Activated T-cell treated with anti-CD3 and anti-CD28 coated beads, Interleukin-2, amount 50 U/mL, for 72 hours (primary cell): ENCODE measurements at regions not wholly inside any gene's neighbourhood (a gene's known extent, or its start where the extent isn't known, plus 50 kb on each side); places are given as distances from the start of the nearest gene placed in this dataset.

Source experiments
- ATAC-seq, 2 donors: fragments of 150-1000 bp; cut with Tn5 transposase; replicated peaks in 1 of 2; 2 replicates each; pipeline ENCODE4 v1.10.0; 2021; ENCODE audit warnings: moderate library complexity in 2 of 2, mild to moderate bottlenecking in 1 of 2
- DNase-seq, 2 donors: peaks; one replicate each; pipeline ENCODE4 v3.0.0; 2021 to 2022; ENCODE audit warnings: mixed read lengths in 1 of 2
- H3K27ac Mint-ChIP-seq: one replicate; pipeline ENCODE4 v1.8.0; 2022; ENCODE audit warnings: mild to moderate bottlenecking, moderate library complexity, mixed read lengths
- H3K27me3 Mint-ChIP-seq: one replicate; pipeline ENCODE4 v1.8.0; 2022; ENCODE audit warnings: low read depth, mixed read lengths
- H3K36me3 Mint-ChIP-seq, 2 donors: one replicate each; pipeline ENCODE4 v1.8.0; 2022; ENCODE audit warnings: mixed read lengths in 2 of 2, mild to moderate bottlenecking in 1 of 2; ENCODE audit not compliant: insufficient read depth in 2 of 2
- H3K4me1 Mint-ChIP-seq: one replicate; pipeline ENCODE4 v1.8.0; 2022; ENCODE audit warnings: low read depth, mixed read lengths
- H3K4me3 Mint-ChIP-seq, 2 donors: one replicate each; pipeline ENCODE4 v1.8.0; 2022; ENCODE audit warnings: mild to moderate bottlenecking in 2 of 2, mixed read lengths in 2 of 2, moderate library complexity in 2 of 2
- H3K9me3 Mint-ChIP-seq, 2 donors: one replicate each; pipeline ENCODE4 v1.8.0; 2022; ENCODE audit warnings: mixed read lengths in 2 of 2

DNA sequence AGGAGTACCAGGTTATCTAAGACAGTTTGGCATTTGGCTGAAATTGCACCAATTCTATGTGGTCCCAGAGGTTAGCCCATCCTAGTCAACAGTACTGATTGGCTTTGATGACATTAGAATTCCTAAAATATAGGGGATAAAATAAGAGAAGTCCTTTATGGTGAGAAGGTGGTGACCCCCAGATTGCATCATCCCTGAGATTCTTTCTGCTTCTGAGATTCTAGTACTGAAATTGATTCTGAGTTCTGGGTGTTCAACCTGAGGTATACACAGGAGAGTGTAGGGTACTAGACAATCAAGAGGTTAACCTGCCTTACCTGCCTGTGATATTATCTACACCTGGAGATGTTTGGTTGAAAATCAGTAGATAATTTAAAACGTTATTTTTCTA is 140.9 kb upstream of the MRPS22 start:
- Mint-ChIP-seq H3K27me3 (peaks cover 5% of the 10 kb centered on the region), H3K27ac (no peak overlapping the region), H3K36me3 (no peaks in the 10 kb centered on the region), H3K4me3 (no peak overlapping the region), H3K4me1 (no peaks in the 10 kb centered on the region), H3K9me3 (no peaks in the 10 kb centered on the region)
- DNase-seq (no peak), ATAC-seq (no peak)

DNA sequence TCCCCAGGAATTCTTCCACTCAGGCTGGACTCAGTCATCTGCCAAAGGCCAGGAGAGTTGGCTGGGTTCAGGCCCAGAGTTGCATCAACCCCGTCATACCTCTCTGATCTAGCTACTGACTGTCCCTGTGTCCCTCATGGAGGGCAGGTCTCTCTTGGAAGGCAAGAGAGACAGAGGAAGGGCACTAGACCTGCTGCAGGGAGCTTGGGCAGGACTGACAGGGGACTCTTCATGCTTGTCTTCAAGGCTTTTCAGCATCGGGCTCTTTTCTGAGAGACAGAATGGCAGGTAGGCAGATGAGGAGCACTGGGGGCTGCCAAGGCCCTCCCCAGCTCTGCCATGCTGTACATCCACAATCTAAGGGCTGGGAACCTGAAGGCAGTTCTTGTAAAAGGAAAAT is 140.1 kb upstream of the MRPS22 start:
- DNase-seq (no peak), ATAC-seq (no peak)
- no peaks in the 10 kb centered on the region for H3K4me1 Mint-ChIP-seq
- H3K36me3 Mint-ChIP-seq = no peaks in the 10 kb centered on the region
- H3K27ac Mint-ChIP-seq = no peak overlapping the region
- H3K4me3 Mint-ChIP-seq = no peak overlapping the region
- no peaks in the 10 kb centered on the region for H3K9me3 Mint-ChIP-seq
- no peaks in the 10 kb centered on the region for H3K27me3 Mint-ChIP-seq

DNA sequence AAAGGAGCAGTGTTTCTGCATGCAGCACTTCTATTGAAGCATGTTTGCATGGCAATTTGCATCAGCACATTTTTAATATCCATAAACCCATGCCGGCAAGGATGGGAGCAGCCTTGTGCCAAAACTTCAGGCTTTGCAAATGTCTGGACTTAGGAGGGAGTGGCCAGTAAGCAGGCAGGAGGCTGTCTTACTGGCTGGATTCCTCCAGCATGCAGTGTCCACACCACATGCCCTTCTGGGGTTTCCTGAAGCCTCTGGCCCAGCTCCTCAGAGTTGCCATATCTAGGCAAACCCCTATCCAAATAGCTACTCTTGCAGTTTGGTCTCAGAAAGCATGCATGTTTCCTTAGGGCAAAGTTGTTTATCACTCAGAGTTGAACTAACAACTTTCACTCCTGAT is 139.1 kb upstream of the MRPS22 start:
- Mint-ChIP-seq H3K4me1 (no peaks in the 10 kb centered on the region), H3K36me3 (no peaks in the 10 kb centered on the region), H3K27ac (no peak overlapping the region), H3K9me3 (no peaks in the 10 kb centered on the region), H3K4me3 (no peak overlapping the region), H3K27me3 (no peaks in the 10 kb centered on the region)
- ATAC-seq (no peak), DNase-seq (no peak)

DNA sequence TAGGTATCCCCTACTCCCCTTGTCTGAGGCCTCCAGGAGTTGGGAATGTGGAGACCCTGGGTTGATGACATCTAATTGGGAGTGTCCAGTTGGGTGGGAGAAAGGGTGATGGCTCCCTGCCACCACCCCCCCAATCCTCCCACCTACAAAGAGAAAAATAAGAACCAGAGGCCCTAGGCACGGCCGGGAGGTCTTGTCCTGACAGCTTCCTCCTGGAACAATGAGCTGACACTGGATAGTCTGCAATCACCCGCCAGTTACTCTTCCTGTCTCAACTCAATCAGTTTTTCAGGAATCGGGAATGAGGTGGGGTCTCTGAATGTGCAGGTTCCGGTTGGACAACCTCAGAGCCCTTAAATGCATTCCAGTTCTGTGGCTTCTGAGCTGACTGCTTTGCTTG is 129.9 kb upstream of the MRPS22 start:
- Mint-ChIP-seq H3K4me3 (no peak overlapping the region), H3K4me1 (no peaks in the 10 kb centered on the region), H3K9me3 (no peaks in the 10 kb centered on the region), H3K36me3 (no peaks in the 10 kb centered on the region), H3K27ac (no peak overlapping the region), H3K27me3 (peaks cover 8% of the 10 kb centered on the region)
- ATAC-seq (no peak), DNase-seq (no peak)

DNA sequence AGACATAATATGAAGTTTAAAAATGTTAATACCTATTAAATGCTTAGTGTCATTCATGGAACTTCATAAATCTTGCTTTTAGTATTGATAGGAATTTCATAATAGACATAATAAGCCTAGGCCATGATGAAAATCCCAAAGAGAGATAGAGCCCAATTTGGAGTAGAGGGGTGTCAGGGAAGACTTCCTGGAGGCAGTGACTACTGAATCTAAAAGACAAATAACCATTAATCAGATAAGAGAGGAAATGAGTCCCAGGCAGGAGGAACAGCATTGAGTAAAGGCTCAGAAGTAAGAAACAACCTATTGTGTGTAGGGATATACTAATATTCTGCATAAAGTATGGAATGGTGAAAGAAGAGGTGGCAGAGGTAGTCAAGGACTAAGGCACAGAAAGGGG is 126.9 kb upstream of the MRPS22 start:
- DNase-seq (no peak), ATAC-seq (no peak)
- Mint-ChIP-seq H3K27ac (peak overlapping the region; percentile 34), H3K4me1 (no peaks in the 10 kb centered on the region), H3K36me3 (no peaks in the 10 kb centered on the region), H3K4me3 (no peak overlapping the region), H3K9me3 (no peaks in the 10 kb centered on the region), H3K27me3 (peaks cover 8% of the 10 kb centered on the region)

DNA sequence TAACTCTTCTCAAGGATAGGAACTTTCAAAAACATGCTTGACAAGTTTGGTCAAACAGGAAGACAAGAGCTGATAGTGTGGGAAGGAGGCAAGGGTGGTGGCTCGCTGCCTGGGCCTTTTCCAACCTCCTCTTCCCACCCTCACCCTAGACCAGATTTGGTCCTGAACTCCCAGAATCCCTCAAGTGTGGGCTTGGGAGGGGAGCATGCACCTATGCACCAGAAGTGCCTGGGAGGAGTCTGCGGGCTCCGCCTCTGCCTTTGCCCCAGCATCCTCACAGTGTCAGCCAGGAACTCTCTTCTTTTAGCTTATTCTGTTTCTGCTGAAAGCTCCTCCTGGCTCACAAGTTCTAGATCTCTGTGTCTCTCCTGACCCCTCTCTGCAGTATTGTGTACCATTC is 126.2 kb upstream of the MRPS22 start:
- no peaks in the 10 kb centered on the region for H3K36me3 Mint-ChIP-seq
- no peaks in the 10 kb centered on the region for H3K4me1 Mint-ChIP-seq
- ATAC-seq (no peak), DNase-seq (no peak)
- no peaks in the 10 kb centered on the region for H3K9me3 Mint-ChIP-seq
- H3K4me3 Mint-ChIP-seq = no peak overlapping the region
- peaks cover 11% of the 10 kb centered on the region for H3K27me3 Mint-ChIP-seq
- no peak overlapping the region for H3K27ac Mint-ChIP-seq

DNA sequence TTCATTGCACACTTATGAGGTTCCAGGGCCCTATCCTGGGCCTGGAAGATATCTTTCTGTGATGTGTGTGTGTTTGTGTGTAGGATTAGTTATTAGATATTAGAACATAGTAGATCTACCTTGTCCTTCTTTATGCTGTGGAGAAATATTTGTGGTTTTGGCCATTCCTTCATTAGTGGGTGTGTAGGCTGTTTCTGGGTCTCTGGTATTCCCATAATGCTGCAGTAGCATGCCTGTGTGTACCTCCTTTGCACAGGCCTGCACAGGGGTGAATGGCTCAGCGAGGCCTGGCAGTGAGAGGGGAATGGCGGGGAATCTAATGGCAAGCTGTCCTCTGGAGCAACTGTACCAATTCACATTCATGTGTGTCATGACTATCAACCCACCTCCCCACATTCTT is 125.8 kb upstream of the MRPS22 start:
- no peak overlapping the region for H3K4me3 Mint-ChIP-seq
- H3K4me1 Mint-ChIP-seq = no peaks in the 10 kb centered on the region
- H3K27ac Mint-ChIP-seq = no peak overlapping the region
- no peaks in the 10 kb centered on the region for H3K9me3 Mint-ChIP-seq
- DNase-seq (no peak), ATAC-seq (no peak)
- H3K27me3 Mint-ChIP-seq = peaks cover 14% of the 10 kb centered on the region
- H3K36me3 Mint-ChIP-seq = no peaks in the 10 kb centered on the region

DNA sequence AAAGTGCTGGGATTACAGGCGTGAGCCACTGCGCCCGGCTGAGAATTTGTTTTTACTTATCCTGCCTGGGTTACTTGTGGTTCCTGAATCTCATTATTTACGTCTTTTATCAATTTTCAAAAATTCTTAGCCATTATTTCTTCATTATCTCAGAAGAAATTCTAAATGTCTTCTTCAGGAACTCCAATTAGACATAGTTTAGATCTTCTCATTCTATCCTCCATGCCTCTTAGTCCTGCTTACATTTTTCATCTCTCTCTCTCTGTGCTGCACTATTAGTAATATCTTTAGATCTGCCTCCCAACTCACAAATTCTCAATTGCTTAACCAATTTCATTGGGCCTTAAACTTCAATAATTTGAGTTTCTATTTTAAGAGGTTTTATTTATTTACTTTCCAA is 124.4 kb upstream of the MRPS22 start:
- ATAC-seq (no peak), DNase-seq (no peak)
- H3K36me3 Mint-ChIP-seq = no peaks in the 10 kb centered on the region
- H3K4me1 Mint-ChIP-seq = no peaks in the 10 kb centered on the region
- H3K4me3 Mint-ChIP-seq = no peak overlapping the region
- H3K27me3 Mint-ChIP-seq = peaks cover 9% of the 10 kb centered on the region
- H3K27ac Mint-ChIP-seq = no peak overlapping the region
- no peaks in the 10 kb centered on the region for H3K9me3 Mint-ChIP-seq

DNA sequence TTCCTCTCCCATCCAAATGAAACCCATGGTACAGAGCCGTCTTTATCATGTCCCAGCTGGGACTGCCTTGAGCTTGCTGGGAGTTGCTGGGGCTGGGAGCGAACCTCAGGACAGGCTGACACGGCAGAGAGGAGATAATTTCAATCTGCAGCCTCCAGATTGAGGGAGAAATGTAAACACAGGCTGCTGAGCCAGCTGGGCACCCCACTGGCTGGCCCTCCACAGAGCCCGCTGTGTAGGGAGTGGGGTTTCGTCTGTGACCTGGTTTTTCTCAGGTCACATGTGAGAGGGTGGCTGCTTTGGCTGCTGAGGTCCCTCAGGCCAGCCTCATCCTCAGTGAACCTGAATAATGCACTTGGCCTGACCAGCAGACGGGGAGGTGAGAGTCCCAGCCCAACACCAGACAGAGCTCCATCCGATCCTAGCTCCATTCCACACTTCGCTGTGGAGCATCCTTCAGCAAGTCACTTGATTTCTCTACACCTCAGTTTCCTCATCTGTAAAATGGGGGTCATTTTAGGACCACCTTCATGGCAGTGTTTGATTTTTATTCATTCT is 121.6 kb upstream of the MRPS22 start:
- no peak overlapping the region for H3K4me3 Mint-ChIP-seq
- DNase-seq (no peak), ATAC-seq (no peak)
- H3K27ac Mint-ChIP-seq = no peak overlapping the region
- H3K27me3 Mint-ChIP-seq = peaks cover 15% of the 10 kb centered on the region
- no peaks in the 10 kb centered on the region for H3K9me3 Mint-ChIP-seq
- H3K4me1 Mint-ChIP-seq = no peaks in the 10 kb centered on the region
- H3K36me3 Mint-ChIP-seq = no peaks in the 10 kb centered on the region

DNA sequence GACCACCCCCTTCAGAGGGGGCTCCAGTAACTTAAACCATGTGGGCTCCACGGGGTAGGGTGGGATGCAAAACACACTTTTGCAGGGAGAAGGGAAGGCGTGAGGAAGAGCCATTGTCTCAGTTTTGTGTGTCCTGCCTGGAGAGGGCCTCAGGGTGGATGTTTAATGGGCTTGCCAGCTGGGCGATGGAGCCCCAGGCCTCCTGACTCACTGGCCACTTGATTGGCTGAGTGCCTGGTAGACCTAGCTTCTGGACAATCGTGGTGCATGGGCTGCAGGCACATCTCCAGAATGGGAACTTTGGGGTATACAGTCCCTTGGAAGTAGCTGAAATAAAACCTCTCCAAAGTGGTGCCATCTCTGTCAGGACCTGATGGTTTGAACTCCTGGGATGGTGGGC is 118.3 kb upstream of the MRPS22 start:
- H3K4me1 Mint-ChIP-seq = no peaks in the 10 kb centered on the region
- no peaks in the 10 kb centered on the region for H3K36me3 Mint-ChIP-seq
- no peak for DNase-seq
- H3K27me3 Mint-ChIP-seq = peaks cover 15% of the 10 kb centered on the region
- no peak overlapping the region for H3K4me3 Mint-ChIP-seq
- H3K9me3 Mint-ChIP-seq = no peaks in the 10 kb centered on the region
- no peak for ATAC-seq
- H3K27ac Mint-ChIP-seq = no peak overlapping the region

DNA sequence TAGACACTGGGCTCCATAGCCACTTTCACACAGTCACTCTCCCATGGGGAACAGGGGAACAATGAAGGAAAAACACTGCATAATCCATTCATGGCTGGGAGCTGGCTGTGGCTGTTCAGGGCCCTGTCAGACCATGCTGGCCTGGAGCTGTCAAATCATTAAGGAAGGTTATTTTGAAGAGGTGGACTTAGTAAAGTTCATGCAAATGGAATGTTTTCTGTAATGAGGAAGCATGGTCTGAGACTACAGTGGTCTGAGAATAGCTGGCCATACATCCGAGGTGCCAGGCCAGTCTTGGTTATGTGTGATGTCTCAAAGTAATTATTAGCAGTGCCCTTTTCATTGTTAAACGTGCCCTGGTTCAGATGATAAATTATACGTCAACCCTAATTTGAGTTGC is 117.1 kb upstream of the MRPS22 start:
- Mint-ChIP-seq H3K27ac (no peak overlapping the region), H3K36me3 (no peaks in the 10 kb centered on the region), H3K4me1 (no peaks in the 10 kb centered on the region), H3K4me3 (no peak overlapping the region), H3K9me3 (no peaks in the 10 kb centered on the region), H3K27me3 (peaks cover 15% of the 10 kb centered on the region)
- ATAC-seq (no peak), DNase-seq (no peak)

DNA sequence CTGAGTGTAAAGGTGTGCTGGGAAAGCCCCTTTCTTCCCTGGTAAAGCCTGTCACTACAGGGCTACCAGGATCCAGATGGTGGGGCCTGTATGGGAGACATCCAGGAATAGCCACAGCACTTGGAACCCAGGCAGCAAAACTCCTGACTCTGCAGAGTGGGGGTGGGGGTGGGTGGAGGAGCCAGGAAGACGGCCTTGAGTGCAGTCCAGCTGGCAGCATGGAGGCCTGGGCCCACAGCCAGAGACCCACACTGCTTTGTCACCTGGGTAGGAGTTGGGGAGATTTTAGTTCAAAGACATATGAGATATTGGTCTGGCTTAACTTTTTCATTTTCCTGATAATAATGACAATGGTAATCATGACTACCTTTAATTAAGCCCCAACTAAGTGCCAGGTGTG is 116.7 kb upstream of the MRPS22 start:
- Mint-ChIP-seq H3K4me3 (no peak overlapping the region), H3K27ac (no peak overlapping the region), H3K27me3 (peaks cover 15% of the 10 kb centered on the region), H3K9me3 (no peaks in the 10 kb centered on the region), H3K4me1 (no peaks in the 10 kb centered on the region), H3K36me3 (no peaks in the 10 kb centered on the region)
- no peak for DNase-seq
- no peak for ATAC-seq

DNA sequence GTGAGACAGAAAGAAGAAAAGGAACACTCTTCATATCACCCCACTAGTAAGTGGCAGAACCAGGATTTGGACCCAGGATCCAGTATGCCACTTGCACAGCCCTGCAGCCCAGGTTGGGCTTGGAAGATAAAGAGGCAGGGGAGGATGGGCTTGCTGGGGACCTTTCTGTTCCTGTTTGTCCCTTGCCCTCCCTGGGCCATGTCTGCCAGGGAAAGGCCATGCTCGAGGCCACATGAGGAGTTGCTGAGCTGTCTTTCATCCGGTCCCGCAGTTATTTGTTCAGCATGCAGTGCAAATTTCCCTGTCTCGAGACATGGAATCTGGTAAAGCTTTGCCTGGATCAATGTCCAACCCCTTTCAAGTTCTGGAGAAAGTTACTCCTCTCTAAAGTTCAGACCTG is 116.0 kb upstream of the MRPS22 start:
- Mint-ChIP-seq H3K9me3 (no peaks in the 10 kb centered on the region), H3K27me3 (peaks cover 10% of the 10 kb centered on the region), H3K36me3 (no peaks in the 10 kb centered on the region), H3K4me1 (no peaks in the 10 kb centered on the region), H3K4me3 (no peak overlapping the region), H3K27ac (no peak overlapping the region)
- ATAC-seq (no peak), DNase-seq (no peak)

DNA sequence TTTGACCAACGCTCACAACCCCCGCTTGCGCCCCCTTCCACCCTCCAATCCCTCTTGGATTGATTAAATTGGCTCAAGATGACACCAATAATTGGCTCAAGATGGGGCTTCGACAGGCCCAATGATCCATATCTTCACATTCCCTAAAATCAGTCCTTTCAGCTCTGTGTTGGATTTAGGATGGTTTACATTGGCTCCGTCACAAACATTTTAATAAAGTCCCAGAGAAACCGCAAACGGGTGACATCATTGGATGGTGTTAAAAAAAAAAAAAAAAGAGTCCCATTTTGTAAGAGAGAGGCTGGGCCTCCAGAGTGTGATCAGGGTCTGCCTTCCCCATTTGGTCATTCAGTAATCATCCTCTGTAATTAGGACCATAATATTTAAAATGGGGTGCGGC is 113.4 kb upstream of the MRPS22 start:
- no peak overlapping the region for H3K4me3 Mint-ChIP-seq
- H3K36me3 Mint-ChIP-seq = no peaks in the 10 kb centered on the region
- no peaks in the 10 kb centered on the region for H3K9me3 Mint-ChIP-seq
- ATAC-seq (no peak), DNase-seq (no peak)
- H3K4me1 Mint-ChIP-seq = no peaks in the 10 kb centered on the region
- H3K27me3 Mint-ChIP-seq = peaks cover 3% of the 10 kb centered on the region
- H3K27ac Mint-ChIP-seq = no peak overlapping the region
